ENCODE measurements at regions not wholly inside any gene's neighbourhood (a gene's known extent, or its start where the extent isn't known, plus 50 kb on each side); places are given as distances from the start of the nearest gene placed in this dataset.

- TF ChIP-seq CTCF (conservative IDR thresholded peaks at IDR 0.05; ENCODE audit: low read depth, low read length): no peak
- TF ChIP-seq EZH2 (IDR thresholded peaks at IDR 0.05; ENCODE audit: low read length, unreplicated experiment): no peak
- TF ChIP-seq EZH2phosphoT487 (IDR thresholded peaks at IDR 0.05; ENCODE audit: borderline replicate concordance, low read length): no peak
Measured at GRCh38 chr3:109852283-109852682, 514.9 kb upstream of the DPPA4 start.

Data from PC-3 (cell line).